ENCODE measurements at regions not wholly inside any gene's neighbourhood (a gene's known extent, or its start where the extent isn't known, plus 50 kb on each side); places are given as distances from the start of the nearest gene placed in this dataset.

GRCh38 chr13:32840113-32840512 is 176.1 kb upstream of the KL start:
- TF ChIP-seq, protein P1, sequence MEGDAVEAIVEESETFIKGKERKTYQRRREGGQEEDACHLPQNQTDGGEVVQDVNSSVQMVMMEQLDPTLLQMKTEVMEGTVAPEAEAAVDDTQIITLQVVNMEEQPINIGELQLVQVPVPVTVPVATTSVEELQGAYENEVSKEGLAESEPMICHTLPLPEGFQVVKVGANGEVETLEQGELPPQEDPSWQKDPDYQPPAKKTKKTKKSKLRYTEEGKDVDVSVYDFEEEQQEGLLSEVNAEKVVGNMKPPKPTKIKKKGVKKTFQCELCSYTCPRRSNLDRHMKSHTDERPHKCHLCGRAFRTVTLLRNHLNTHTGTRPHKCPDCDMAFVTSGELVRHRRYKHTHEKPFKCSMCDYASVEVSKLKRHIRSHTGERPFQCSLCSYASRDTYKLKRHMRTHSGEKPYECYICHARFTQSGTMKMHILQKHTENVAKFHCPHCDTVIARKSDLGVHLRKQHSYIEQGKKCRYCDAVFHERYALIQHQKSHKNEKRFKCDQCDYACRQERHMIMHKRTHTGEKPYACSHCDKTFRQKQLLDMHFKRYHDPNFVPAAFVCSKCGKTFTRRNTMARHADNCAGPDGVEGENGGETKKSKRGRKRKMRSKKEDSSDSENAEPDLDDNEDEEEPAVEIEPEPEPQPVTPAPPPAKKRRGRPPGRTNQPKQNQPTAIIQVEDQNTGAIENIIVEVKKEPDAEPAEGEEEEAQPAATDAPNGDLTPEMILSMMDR (conservative IDR thresholded peaks at IDR 0.05) = no peak
- TF ChIP-seq EZH2 (IDR thresholded peaks at IDR 0.05; ENCODE audit: low read depth) = no peak
